ENCODE measurements at regions not wholly inside any gene's neighbourhood (a gene's known extent, or its start where the extent isn't known, plus 50 kb on each side); places are given as distances from the start of the nearest gene placed in this dataset.

GRCh38 chr11:11004069-11004468 is 146.2 kb upstream of the ZBED5 start:
- no peak overlapping the region for H3K27ac ChIP-seq (ENCODE audit: low read length)

GRCh38 chr11:11003226-11003625 is 145.4 kb upstream of the ZBED5 start:
- no peaks in the 10 kb centered on the region for H3K36me3 ChIP-seq (ENCODE audit: control insufficient read depth in 2 of 2, insufficient read depth in 2 of 2, low read length in 2 of 2)
- peaks cover 8% of the 10 kb centered on the region for H3K4me1 ChIP-seq (ENCODE audit: control insufficient read depth, insufficient read depth, low read length)
- no peak overlapping the region for H3K9ac ChIP-seq (ENCODE audit: low read length in 2 of 2)
- H3K27me3 ChIP-seq (ENCODE audit: control insufficient read depth in 1 of 2, insufficient read depth in 2 of 2, low read length in 2 of 2) = peaks cover 0 to 3% of the 10 kb centered on the region in 2 donors
- H3K9me3 ChIP-seq (ENCODE audit: control insufficient read depth in 2 of 2, low read length in 2 of 2) = no peaks in the 10 kb centered on the region
- no peak overlapping the region for H3K27ac ChIP-seq (ENCODE audit: low read length)
- H3K4me3 ChIP-seq (ENCODE audit: low read length in 2 of 2) = no peak overlapping the region

More at GRCh38 chr11:11004069-11004468, 146.2 kb upstream of the ZBED5 start:
- Histone ChIP-seq H3K9ac (ENCODE audit: low read length in 2 of 2) (no peak overlapping the region), H3K36me3 (ENCODE audit: control insufficient read depth in 2 of 2, insufficient read depth in 2 of 2, low read length in 2 of 2) (no peaks in the 10 kb centered on the region), H3K27me3 (ENCODE audit: control insufficient read depth in 1 of 2, insufficient read depth in 2 of 2, low read length in 2 of 2) (peaks cover 0 to 6% of the 10 kb centered on the region in 2 donors), H3K9me3 (ENCODE audit: control insufficient read depth in 2 of 2, low read length in 2 of 2) (no peaks in the 10 kb centered on the region), H3K4me3 (ENCODE audit: low read length in 2 of 2) (no peak overlapping the region), H3K4me1 (ENCODE audit: control insufficient read depth, insufficient read depth, low read length) (peaks cover 8% of the 10 kb centered on the region)

- peaks cover 0 to 3% of the 10 kb centered on the region in 2 donors for H3K27me3 ChIP-seq (ENCODE audit: control insufficient read depth in 1 of 2, insufficient read depth in 2 of 2, low read length in 2 of 2)
- H3K9me3 ChIP-seq (ENCODE audit: control insufficient read depth in 2 of 2, low read length in 2 of 2) = no peaks in the 10 kb centered on the region
- H3K4me1 ChIP-seq (ENCODE audit: control insufficient read depth, insufficient read depth, low read length) = peaks cover 8% of the 10 kb centered on the region
- H3K36me3 ChIP-seq (ENCODE audit: control insufficient read depth in 2 of 2, insufficient read depth in 2 of 2, low read length in 2 of 2) = no peaks in the 10 kb centered on the region
- H3K27ac ChIP-seq (ENCODE audit: low read length) = no peak overlapping the region
- H3K9ac ChIP-seq (ENCODE audit: low read length in 2 of 2) = no peak overlapping the region
- H3K4me3 ChIP-seq (ENCODE audit: low read length in 2 of 2) = peak overlapping the region in 1 of 2 donors; percentile 52
These were observed 142.9 kb upstream of the ZBED5 start for GRCh38 chr11:11000579-11001283.

GRCh38 chr11:10998674-10999073 is 140.8 kb upstream of the ZBED5 start:
- H3K27ac ChIP-seq (ENCODE audit: low read length) = no peak overlapping the region
- H3K4me1 ChIP-seq (ENCODE audit: control insufficient read depth, insufficient read depth, low read length) = peaks cover 8% of the 10 kb centered on the region
- H3K9ac ChIP-seq (ENCODE audit: low read length in 2 of 2) = no peak overlapping the region
- H3K4me3 ChIP-seq (ENCODE audit: low read length in 2 of 2) = no peak overlapping the region
- H3K27me3 ChIP-seq (ENCODE audit: control insufficient read depth in 1 of 2, insufficient read depth in 2 of 2, low read length in 2 of 2) = peaks cover 0 to 3% of the 10 kb centered on the region in 2 donors
- H3K36me3 ChIP-seq (ENCODE audit: control insufficient read depth in 2 of 2, insufficient read depth in 2 of 2, low read length in 2 of 2) = no peaks in the 10 kb centered on the region
- H3K9me3 ChIP-seq (ENCODE audit: control insufficient read depth in 2 of 2, low read length in 2 of 2) = no peaks in the 10 kb centered on the region

GRCh38 chr11:10996678-10997077 is 138.8 kb upstream of the ZBED5 start:
- H3K36me3 ChIP-seq (ENCODE audit: control insufficient read depth in 2 of 2, insufficient read depth in 2 of 2, low read length in 2 of 2) = no peaks in the 10 kb centered on the region
- no peak overlapping the region for H3K9ac ChIP-seq (ENCODE audit: low read length in 2 of 2)
- no peak overlapping the region for H3K4me3 ChIP-seq (ENCODE audit: low read length in 2 of 2)
- no peaks in the 10 kb centered on the region for H3K9me3 ChIP-seq (ENCODE audit: control insufficient read depth in 2 of 2, low read length in 2 of 2)
- peaks cover 8% of the 10 kb centered on the region for H3K4me1 ChIP-seq (ENCODE audit: control insufficient read depth, insufficient read depth, low read length)
- H3K27me3 ChIP-seq (ENCODE audit: control insufficient read depth in 1 of 2, insufficient read depth in 2 of 2, low read length in 2 of 2) = peaks cover 0 to 3% of the 10 kb centered on the region in 2 donors
- no peak overlapping the region for H3K27ac ChIP-seq (ENCODE audit: low read length)

GRCh38 chr11:10993640-10994039 is 135.8 kb upstream of the ZBED5 start:
- Histone ChIP-seq H3K36me3 (ENCODE audit: control insufficient read depth in 2 of 2, insufficient read depth in 2 of 2, low read length in 2 of 2) (no peaks in the 10 kb centered on the region), H3K9ac (ENCODE audit: low read length in 2 of 2) (no peak overlapping the region), H3K4me1 (ENCODE audit: control insufficient read depth, insufficient read depth, low read length) (no peaks in the 10 kb centered on the region), H3K27ac (ENCODE audit: low read length) (no peak overlapping the region), H3K9me3 (ENCODE audit: control insufficient read depth in 2 of 2, low read length in 2 of 2) (no peaks in the 10 kb centered on the region), H3K27me3 (ENCODE audit: control insufficient read depth in 1 of 2, insufficient read depth in 2 of 2, low read length in 2 of 2) (peaks cover 0 to 2% of the 10 kb centered on the region in 2 donors), H3K4me3 (ENCODE audit: low read length in 2 of 2) (no peak overlapping the region)

- no peak overlapping the region for H3K27ac ChIP-seq (ENCODE audit: low read length)
- H3K4me1 ChIP-seq (ENCODE audit: control insufficient read depth, insufficient read depth, low read length) = no peaks in the 10 kb centered on the region
- H3K9me3 ChIP-seq (ENCODE audit: control insufficient read depth in 2 of 2, low read length in 2 of 2) = no peaks in the 10 kb centered on the region
- peaks cover 0 to 2% of the 10 kb centered on the region in 2 donors for H3K27me3 ChIP-seq (ENCODE audit: control insufficient read depth in 1 of 2, insufficient read depth in 2 of 2, low read length in 2 of 2)
- no peak overlapping the region for H3K9ac ChIP-seq (ENCODE audit: low read length in 2 of 2)
- no peaks in the 10 kb centered on the region for H3K36me3 ChIP-seq (ENCODE audit: control insufficient read depth in 2 of 2, insufficient read depth in 2 of 2, low read length in 2 of 2)
- no peak overlapping the region for H3K4me3 ChIP-seq (ENCODE audit: low read length in 2 of 2)
These were observed 135.3 kb upstream of the ZBED5 start for GRCh38 chr11:10993186-10993585.

- Histone ChIP-seq H3K27me3 (ENCODE audit: control insufficient read depth in 1 of 2, insufficient read depth in 2 of 2, low read length in 2 of 2) (peaks cover 0 to 2% of the 10 kb centered on the region in 2 donors), H3K4me1 (ENCODE audit: control insufficient read depth, insufficient read depth, low read length) (no peaks in the 10 kb centered on the region), H3K4me3 (ENCODE audit: low read length in 2 of 2) (no peak overlapping the region), H3K9me3 (ENCODE audit: control insufficient read depth in 2 of 2, low read length in 2 of 2) (no peaks in the 10 kb centered on the region), H3K9ac (ENCODE audit: low read length in 2 of 2) (no peak overlapping the region), H3K36me3 (ENCODE audit: control insufficient read depth in 2 of 2, insufficient read depth in 2 of 2, low read length in 2 of 2) (no peaks in the 10 kb centered on the region), H3K27ac (ENCODE audit: low read length) (no peak overlapping the region)
These were observed 133.5 kb upstream of the ZBED5 start for GRCh38 chr11:10991393-10991792.

GRCh38 chr11:10990637-10991193 is 132.9 kb upstream of the ZBED5 start:
- no peaks in the 10 kb centered on the region for H3K9me3 ChIP-seq (ENCODE audit: control insufficient read depth in 2 of 2, low read length in 2 of 2)
- H3K4me3 ChIP-seq (ENCODE audit: low read length in 2 of 2) = no peak overlapping the region
- no peak overlapping the region for H3K9ac ChIP-seq (ENCODE audit: low read length in 2 of 2)
- H3K4me1 ChIP-seq (ENCODE audit: control insufficient read depth, insufficient read depth, low read length) = no peaks in the 10 kb centered on the region
- H3K36me3 ChIP-seq (ENCODE audit: control insufficient read depth in 2 of 2, insufficient read depth in 2 of 2, low read length in 2 of 2) = no peaks in the 10 kb centered on the region
- H3K27me3 ChIP-seq (ENCODE audit: control insufficient read depth in 1 of 2, insufficient read depth in 2 of 2, low read length in 2 of 2) = peaks cover 0 to 2% of the 10 kb centered on the region in 2 donors
- no peak overlapping the region for H3K27ac ChIP-seq (ENCODE audit: low read length)

GRCh38 chr11:10990160-10990559 is 132.3 kb upstream of the ZBED5 start:
- Histone ChIP-seq H3K27ac (ENCODE audit: low read length) (no peak overlapping the region), H3K27me3 (ENCODE audit: control insufficient read depth in 1 of 2, insufficient read depth in 2 of 2, low read length in 2 of 2) (peaks cover 0 to 2% of the 10 kb centered on the region in 2 donors), H3K36me3 (ENCODE audit: control insufficient read depth in 2 of 2, insufficient read depth in 2 of 2, low read length in 2 of 2) (no peaks in the 10 kb centered on the region), H3K4me1 (ENCODE audit: control insufficient read depth, insufficient read depth, low read length) (no peaks in the 10 kb centered on the region), H3K4me3 (ENCODE audit: low read length in 2 of 2) (no peak overlapping the region), H3K9ac (ENCODE audit: low read length in 2 of 2) (no peak overlapping the region), H3K9me3 (ENCODE audit: control insufficient read depth in 2 of 2, low read length in 2 of 2) (no peaks in the 10 kb centered on the region)

- Histone ChIP-seq H3K27me3 (ENCODE audit: control insufficient read depth in 1 of 2, insufficient read depth in 2 of 2, low read length in 2 of 2) (peaks cover 0 to 2% of the 10 kb centered on the region in 2 donors), H3K4me3 (ENCODE audit: low read length in 2 of 2) (no peak overlapping the region), H3K9ac (ENCODE audit: low read length in 2 of 2) (no peak overlapping the region), H3K27ac (ENCODE audit: low read length) (no peak overlapping the region), H3K4me1 (ENCODE audit: control insufficient read depth, insufficient read depth, low read length) (no peaks in the 10 kb centered on the region), H3K36me3 (ENCODE audit: control insufficient read depth in 2 of 2, insufficient read depth in 2 of 2, low read length in 2 of 2) (no peaks in the 10 kb centered on the region), H3K9me3 (ENCODE audit: control insufficient read depth in 2 of 2, low read length in 2 of 2) (no peaks in the 10 kb centered on the region)
These were observed 128.2 kb upstream of the ZBED5 start for GRCh38 chr11:10986006-10986405.

Data from stomach smooth muscle (tissue), 2 donors.